Retinal pigment epithelial cell (primary cell): ENCODE measurements at regions not wholly inside any gene's neighbourhood (a gene's known extent, or its start where the extent isn't known, plus 50 kb on each side); places are given as distances from the start of the nearest gene placed in this dataset.

Experiments used
- DNase-seq: peaks from one replicate; pipeline ENCODE4 v3.0.0-alpha.2; 2010; ENCODE audit warnings: low read depth
- H3K4me3 ChIP-seq: 2 replicates; pipeline ENCODE4 v1.5.1; 2011; ENCODE audit warnings: mild to moderate bottlenecking, low read length, control low read depth, moderate library complexity
- CTCF ChIP-seq: conservative IDR thresholded peaks from 2 replicates; pipeline ENCODE4 v1.5.1; 2011; ENCODE audit warnings: low read depth, low read length, control low read depth, inconsistent platforms

GRCh38 chr13:107322228-107322627, 754.3 kb upstream of the ARGLU1 start:
- no peak for TF ChIP-seq CTCF
- no peak for DNase-seq
- no peak overlapping the region for H3K4me3 ChIP-seq

GRCh38 chr13:107305178-107305577, 737.2 kb upstream of the ARGLU1 start:
- no peak for DNase-seq
- no peak overlapping the region for H3K4me3 ChIP-seq
- no peak for TF ChIP-seq CTCF

GRCh38 chr13:107301724-107302374, 733.9 kb upstream of the ARGLU1 start:
- H3K4me3 ChIP-seq = no peak overlapping the region
- DNase-seq = no peak
- peak; percentile 19 for TF ChIP-seq CTCF

- no peak for TF ChIP-seq CTCF
- no peak for DNase-seq
- no peak overlapping the region for H3K4me3 ChIP-seq
Observed at GRCh38 chr13:107299717-107300116, 731.8 kb upstream of the ARGLU1 start.

- DNase-seq = peak; percentile 70
- H3K4me3 ChIP-seq = no peak overlapping the region
- TF ChIP-seq CTCF = no peak
Observed at GRCh38 chr13:107296804-107297203, 728.9 kb upstream of the ARGLU1 start.

GRCh38 chr13:107295416-107296140, 727.6 kb upstream of the ARGLU1 start:
- H3K4me3 ChIP-seq = no peak overlapping the region
- no peak for TF ChIP-seq CTCF
- no peak for DNase-seq

GRCh38 chr13:107293924-107294323, 726.0 kb upstream of the ARGLU1 start:
- no peak overlapping the region for H3K4me3 ChIP-seq
- no peak for TF ChIP-seq CTCF
- no peak for DNase-seq
